ENCODE measurements at regions not wholly inside any gene's neighbourhood (a gene's known extent, or its start where the extent isn't known, plus 50 kb on each side); places are given as distances from the start of the nearest gene placed in this dataset.

GRCh38 chr12:90239732-90240260, 531.2 kb upstream of the ATP2B1 start:
- Histone ChIP-seq H3K56ac (ENCODE audit: insufficient read length, low read depth, low read length) (no peak overlapping the region), H3K23me2 (ENCODE audit: insufficient read length, low read depth, low read length, poor library complexity, severe bottlenecking) (no peaks in the 10 kb centered on the region), H3K27me3 (ENCODE audit: insufficient read depth, low read length) (no peaks in the 10 kb centered on the region), H2BK120ac (ENCODE audit: low read depth, low read length, poor library complexity, severe bottlenecking) (no peak overlapping the region), H3K4me2 (ENCODE audit: insufficient read depth, insufficient read length, low read length) (no peak overlapping the region), H4K91ac (ENCODE audit: insufficient read length, low read depth, low read length) (no peak overlapping the region), H3K27ac (ENCODE audit: insufficient read length, low read depth, low read length) (no peak overlapping the region), H3K4ac (ENCODE audit: low read depth, low read length) (no peak overlapping the region), H3K4me1 (ENCODE audit: insufficient read depth, low read length) (no peaks in the 10 kb centered on the region), H4K20me1 (ENCODE audit: control insufficient read depth, insufficient read depth, insufficient read length) (no peaks in the 10 kb centered on the region), H3K18ac (ENCODE audit: insufficient read length, low read depth, low read length) (no peak overlapping the region), H3K9ac (ENCODE audit: extremely low read depth, insufficient read length, low read length) (no peak overlapping the region), H2AK5ac (ENCODE audit: insufficient read length, low read length) (no peak overlapping the region), H3K79me1 (ENCODE audit: insufficient read depth, low read depth, low read length, poor library complexity, severe bottlenecking) (no peaks in the 10 kb centered on the region), H3K9me3 (ENCODE audit: control insufficient read depth, low read depth, low read length) (no peaks in the 10 kb centered on the region), H2BK12ac (ENCODE audit: insufficient read length, low read depth, low read length) (no peak overlapping the region), H2BK20ac (ENCODE audit: low read depth, low read length, poor library complexity, severe bottlenecking) (no peak overlapping the region), H2AFZ (ENCODE audit: low read length) (no peak overlapping the region), H3K79me2 (ENCODE audit: insufficient read depth, low read length) (no peaks in the 10 kb centered on the region), H3K14ac (ENCODE audit: insufficient read depth, low read length) (no peak overlapping the region), H4K8ac (replicated peaks; ENCODE audit: insufficient read length, low read depth, low read length) (no peak overlapping the region), H4K5ac (ENCODE audit: insufficient read length, low read depth, low read length) (no peak overlapping the region), H2BK5ac (ENCODE audit: insufficient read length, low read length) (no peak overlapping the region), H3T11ph (ENCODE audit: low read length) (no peak overlapping the region), H3K23ac (ENCODE audit: insufficient read length, low read depth, low read length) (no peak overlapping the region), H2BK15ac (ENCODE audit: low read depth, low read length) (no peak overlapping the region)
- Mint-ChIP-seq H3K36me3 (ENCODE audit: insufficient read depth in 1 of 3, low read depth in 3 of 3) (peaks cover 0 to 2% (median 2%) of the 10 kb centered on the region in 3 experiments; a peak in 1 of 7 replicates), H3K4me3 (no peak overlapping the region), H3K9me3 (peaks cover 2 to 3% of the 10 kb centered on the region in 2 experiments; a peak in 2 of 5 replicates), H3K27ac (no peak overlapping the region), H3K27me3 (ENCODE audit: low read depth) (no peaks in the 10 kb centered on the region), H3K4me1 (peaks cover 0 to 3% of the 10 kb centered on the region in 2 experiments; a peak in 1 of 4 replicates)
- no peak for DNase-seq
- WGBS (ENCODE audit: extremely low coverage, insufficient read length, low lambda C conversion rate): no CpG with 5 or more reads among the region's 1 CpG
- TF ChIP-seq, protein P1, sequence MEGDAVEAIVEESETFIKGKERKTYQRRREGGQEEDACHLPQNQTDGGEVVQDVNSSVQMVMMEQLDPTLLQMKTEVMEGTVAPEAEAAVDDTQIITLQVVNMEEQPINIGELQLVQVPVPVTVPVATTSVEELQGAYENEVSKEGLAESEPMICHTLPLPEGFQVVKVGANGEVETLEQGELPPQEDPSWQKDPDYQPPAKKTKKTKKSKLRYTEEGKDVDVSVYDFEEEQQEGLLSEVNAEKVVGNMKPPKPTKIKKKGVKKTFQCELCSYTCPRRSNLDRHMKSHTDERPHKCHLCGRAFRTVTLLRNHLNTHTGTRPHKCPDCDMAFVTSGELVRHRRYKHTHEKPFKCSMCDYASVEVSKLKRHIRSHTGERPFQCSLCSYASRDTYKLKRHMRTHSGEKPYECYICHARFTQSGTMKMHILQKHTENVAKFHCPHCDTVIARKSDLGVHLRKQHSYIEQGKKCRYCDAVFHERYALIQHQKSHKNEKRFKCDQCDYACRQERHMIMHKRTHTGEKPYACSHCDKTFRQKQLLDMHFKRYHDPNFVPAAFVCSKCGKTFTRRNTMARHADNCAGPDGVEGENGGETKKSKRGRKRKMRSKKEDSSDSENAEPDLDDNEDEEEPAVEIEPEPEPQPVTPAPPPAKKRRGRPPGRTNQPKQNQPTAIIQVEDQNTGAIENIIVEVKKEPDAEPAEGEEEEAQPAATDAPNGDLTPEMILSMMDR (conservative IDR thresholded peaks at IDR 0.05): no peak

All from H9 (cell line).